NCI-H1105 (cell line): ENCODE measurements at regions not wholly inside any gene's neighbourhood (a gene's known extent, or its start where the extent isn't known, plus 50 kb on each side); places are given as distances from the start of the nearest gene placed in this dataset.

Experiments used
- DNase-seq: peaks from one replicate; lab custom pipeline; 2025; lab: John Stamatoyannopoulos, UW

DNA sequence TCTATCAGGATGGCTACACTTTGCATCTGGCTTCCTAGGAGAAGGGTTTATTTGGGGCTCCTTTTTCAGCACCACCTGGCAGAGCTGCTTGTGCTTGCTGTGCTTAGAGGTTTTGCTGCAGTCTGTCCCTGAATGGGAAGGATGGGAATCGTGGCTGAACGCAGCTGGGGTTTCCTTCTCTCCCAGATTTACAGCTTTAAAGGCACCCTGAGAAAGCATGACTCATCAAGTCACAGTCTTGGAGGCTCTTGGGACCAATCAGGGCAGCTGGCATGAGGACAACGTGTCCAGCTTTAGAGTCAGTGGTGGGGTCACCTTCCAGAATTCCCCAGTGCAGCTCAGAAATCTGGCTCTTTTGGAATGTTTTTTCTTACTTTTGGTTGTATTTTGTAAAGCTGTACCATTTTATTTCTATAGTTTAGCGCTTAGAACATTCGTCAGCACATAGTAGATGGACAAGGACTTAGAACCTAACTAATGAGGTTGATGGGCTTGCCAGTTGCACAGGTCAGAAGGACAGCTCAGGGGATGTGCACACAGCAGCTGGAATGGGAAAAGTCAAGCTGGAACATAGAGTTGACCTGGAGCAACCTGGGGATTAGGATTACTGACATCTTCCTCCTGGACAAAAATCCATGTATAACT lies 222.6 kb downstream of the PRDM2 start:
- no peak for DNase-seq

- DNase-seq, result no peak
Measured at GRCh38 chr1:13926556-13926955, 226.6 kb downstream of the PRDM2 start.

GRCh38 chr1:13927736-13928135 lies 227.7 kb downstream of the PRDM2 start:
- no peak for DNase-seq

DNA sequence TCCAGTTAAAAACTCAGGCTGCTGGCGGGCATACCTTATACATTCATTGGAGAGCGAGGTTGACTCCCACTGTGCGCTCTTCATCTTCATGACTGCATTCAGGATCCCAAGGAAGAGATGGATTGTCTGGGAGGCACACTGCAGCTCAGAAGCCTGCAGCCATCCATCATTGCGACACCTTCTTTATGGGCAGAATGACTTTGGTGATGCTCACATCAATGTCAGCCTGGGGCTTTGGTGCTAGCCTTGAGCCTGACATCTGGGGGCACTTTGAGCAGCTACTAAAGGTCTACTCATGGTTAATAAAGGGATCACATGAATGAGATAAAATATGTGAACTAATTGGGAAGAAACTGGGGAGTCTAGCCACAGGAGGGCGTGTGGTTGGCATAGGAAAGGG lies 229.3 kb downstream of the PRDM2 start:
- DNase-seq, result no peak

DNA sequence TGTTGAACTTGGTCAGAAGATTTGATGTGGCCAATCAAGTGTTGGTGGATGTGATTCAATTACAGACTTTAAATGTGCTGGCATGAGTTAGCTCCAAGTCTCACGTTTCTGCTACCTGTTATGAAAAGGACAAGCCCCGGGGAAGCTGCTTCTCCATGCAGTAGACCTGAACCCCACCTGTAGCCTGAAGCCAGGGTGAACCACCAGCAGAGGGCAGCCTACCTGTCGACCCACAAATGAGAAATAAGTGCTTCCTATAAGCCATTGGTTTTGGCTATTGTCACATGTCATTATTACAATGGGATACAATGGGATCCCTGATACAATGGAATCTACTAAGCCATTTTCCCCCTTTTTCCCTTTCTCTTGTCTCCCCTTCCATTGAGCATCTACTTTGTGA lies 230.2 kb downstream of the PRDM2 start:
- DNase-seq, result no peak

DNA sequence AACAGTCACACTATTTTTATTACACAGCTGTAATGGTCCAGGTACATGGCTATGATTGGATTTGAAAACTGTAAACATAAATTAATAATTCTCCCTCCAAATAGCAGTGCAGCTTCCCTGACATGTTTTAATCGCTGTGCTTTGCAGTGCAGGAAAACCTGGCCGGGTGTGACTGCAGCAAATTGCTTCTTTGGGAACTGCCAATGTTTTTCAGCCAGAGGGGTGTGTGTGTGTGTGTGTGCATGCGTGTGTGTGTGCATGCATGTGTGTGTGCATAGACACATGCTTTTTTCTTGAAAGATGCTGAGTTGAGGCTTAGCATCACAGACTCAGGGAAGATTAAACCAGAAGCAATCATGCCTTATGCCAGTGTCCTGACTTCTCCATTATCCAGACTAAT lies 231.2 kb downstream of the PRDM2 start:
- DNase-seq, result no peak

- DNase-seq, result peak; percentile 81
Measured at GRCh38 chr1:13935336-13935735, 235.3 kb downstream of the PRDM2 start.

GRCh38 chr1:13941315-13941714 lies 241.3 kb downstream of the PRDM2 start:
- no peak for DNase-seq

- no peak for DNase-seq
Measured at GRCh38 chr1:13943055-13943454, 243.1 kb downstream of the PRDM2 start.

DNA sequence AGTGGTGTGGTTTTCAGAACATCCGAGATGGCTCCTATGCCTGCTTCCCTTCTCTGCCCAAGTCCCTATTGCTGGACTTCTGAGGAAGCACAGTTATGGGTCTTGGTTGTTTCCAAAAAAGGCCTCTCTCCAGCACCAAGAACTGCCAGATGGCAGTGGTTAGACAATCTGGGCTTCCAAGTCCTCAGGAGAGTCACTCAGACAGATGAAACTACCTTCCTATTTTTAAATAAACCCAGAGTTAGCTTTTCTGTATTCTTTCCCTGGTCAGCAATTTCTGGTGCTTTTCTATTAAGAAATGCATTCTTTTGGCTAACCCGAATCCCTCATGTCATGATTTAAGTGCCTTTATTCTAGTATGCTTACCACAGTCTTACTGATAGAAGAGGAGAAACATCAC lies 245.9 kb downstream of the PRDM2 start:
- no peak for DNase-seq

GRCh38 chr1:13947658-13948057 lies 247.7 kb downstream of the PRDM2 start:
- no peak for DNase-seq

DNA sequence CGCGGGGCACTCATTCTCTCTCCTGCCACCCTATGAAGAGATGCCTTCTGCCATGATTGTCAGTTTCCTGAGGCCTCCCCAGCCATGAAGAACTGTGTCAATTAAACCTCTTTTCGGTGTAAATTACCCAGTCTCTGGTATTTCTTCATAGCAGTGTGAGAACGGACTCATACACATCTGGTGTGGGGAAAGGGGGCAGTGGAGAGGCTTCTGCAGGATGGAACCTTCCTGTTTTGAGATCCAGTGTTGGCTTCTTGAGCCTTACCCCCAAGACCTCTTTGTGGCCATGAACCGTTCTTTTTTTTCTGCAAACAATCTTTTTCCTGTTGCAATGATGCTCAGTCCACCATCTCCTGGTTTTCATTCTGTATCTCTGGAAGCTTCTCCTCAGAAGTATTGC lies 248.4 kb downstream of the PRDM2 start:
- DNase-seq, result no peak

DNA sequence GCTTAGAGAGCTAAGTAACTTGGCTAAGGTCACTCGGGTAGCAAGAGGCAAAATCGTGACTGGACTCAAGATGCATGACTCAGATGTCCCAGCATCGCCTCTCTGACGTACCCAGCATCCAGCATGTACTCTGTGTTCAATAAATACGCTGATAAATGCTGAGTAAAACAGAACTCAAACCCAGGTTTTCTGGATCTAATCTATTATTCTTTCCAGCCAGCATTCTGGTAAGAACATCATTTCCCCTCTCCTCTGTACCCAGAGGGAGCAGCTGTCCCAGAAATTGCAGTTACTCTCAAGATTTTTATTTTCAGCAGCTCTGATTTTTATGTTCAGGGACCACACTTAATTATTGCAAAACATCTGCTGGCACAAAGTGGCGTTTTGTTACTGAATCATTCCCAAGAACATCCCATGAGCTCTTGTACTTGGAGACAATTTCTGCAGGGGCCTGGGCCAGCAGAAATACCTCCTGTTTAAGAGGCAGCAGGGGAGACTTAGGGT lies 249.0 kb downstream of the PRDM2 start:
- DNase-seq, result no peak

- no peak for DNase-seq
Measured at GRCh38 chr1:13949546-13949945, 249.6 kb downstream of the PRDM2 start.

- DNase-seq, result no peak
Measured at GRCh38 chr1:13950637-13951036, 250.6 kb downstream of the PRDM2 start.

DNA sequence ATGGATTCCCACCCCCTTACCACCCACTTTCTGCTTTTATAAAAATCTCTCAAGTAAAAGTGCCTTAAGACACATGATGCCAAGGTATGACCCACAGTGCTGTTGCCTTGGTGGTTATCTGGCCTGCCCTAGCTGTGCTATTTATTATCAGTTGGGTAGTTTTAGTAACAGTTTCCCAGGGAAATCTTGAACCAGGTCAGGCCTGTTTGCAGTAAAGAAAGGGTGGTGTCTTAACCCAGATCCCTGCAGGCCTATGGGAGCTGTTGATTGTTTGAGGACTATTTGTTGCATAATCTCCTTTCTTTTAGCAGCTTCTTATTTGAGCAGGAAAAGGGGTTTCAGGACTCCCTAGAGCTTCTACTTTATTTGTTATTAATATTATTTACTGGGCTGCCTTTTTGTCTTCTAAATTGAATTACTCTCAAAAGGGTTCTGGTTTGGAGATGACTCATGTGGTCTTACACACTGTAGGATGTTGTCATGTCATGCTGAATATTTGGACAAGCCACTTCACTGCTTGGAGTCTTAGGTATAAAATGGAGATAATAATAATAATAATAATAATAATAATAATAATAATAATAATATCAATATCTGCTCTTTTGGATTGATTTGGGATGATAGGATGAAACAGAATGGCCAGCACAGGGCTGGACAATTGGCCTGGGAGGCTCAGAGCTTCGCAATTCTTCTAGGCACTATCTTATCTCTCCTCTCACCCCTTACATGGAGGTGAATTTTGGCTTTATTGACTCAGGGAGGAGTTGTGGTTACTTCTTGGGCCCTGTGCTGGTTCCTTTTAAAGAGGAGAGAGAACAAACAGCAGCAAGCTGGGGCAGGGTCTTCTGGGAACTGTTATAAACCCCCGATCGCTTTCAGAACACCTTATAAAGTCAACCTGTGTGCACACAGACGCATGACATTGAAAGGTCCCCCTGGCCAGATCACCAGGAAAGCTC lies 252.1 kb downstream of the PRDM2 start:
- DNase-seq, result no peak

GRCh38 chr1:13952985-13953384 lies 253.0 kb downstream of the PRDM2 start:
- DNase-seq, result no peak

DNA sequence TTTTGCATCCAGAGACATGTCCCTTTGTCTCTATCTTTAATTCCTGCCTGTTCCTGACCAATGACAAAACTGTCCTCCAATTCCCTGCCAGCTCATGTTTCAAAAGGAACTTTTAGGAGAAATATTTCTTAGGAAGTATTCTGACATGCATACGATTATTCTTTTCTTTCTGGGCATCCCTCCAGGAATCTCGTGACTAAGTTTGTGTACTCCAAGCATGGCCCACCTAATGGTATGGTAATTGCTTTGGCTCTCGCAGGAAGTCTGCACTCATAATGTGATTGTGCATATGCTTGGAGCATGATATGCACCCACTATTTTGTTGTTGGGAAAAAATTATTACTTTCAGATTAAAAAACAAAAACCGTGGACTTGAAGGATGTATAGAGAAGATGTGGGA lies 256.4 kb downstream of the PRDM2 start:
- no peak for DNase-seq

- DNase-seq, result peak; percentile 64
Measured at GRCh38 chr1:13960375-13960987, 260.5 kb downstream of the PRDM2 start.

GRCh38 chr1:13964768-13965167 lies 264.8 kb downstream of the PRDM2 start:
- no peak for DNase-seq

DNA sequence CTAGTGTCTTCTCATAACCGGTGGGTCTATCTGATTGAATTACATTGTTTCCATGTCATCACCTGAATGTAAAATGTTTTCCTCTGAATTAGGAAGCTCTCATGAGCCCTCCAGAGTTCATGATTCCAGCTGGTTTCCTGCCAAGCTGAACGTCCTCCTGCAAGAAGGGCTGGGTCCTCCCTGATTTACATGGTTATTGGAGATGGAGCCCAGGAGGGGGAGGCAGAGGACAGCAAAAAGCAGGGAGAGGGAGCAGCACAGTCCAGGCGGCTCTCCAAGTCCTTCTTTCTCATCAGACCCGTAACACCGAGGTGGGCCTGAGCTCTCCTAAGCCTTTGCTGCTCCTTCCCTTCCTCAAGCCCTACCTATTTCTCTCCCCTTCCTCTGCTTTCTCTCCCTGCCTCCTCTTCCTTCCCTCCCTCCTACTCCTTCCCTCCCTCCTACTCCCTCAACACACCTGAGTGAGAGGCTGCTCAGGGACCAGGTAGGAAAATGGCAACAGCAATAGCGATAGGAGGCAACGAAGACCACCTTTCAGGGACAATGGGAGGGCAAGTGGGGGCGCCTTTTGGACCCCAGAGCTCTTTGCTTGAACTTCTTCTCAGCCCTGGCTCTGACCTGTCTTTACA lies 265.9 kb downstream of the PRDM2 start:
- DNase-seq, result peak; percentile 85

DNA sequence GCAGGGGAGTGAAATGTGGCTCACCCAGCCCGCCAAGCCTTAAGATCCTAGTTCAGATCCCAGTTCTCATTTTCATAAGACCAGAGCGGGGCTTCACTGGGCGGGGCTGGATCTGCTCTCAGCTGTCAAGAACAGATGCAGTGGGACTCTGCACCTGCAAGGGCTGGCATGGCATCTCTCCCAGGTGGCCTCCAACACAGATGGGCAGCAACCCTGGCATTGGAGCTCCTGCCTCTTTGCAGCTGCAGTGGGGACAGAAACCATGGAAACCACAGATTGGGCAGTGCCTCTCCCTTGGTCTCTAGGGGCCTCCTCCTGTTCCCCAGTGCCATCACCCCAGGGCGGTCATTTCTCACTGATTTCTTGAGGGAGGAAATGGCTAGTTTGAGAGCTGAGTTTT lies 267.7 kb downstream of the PRDM2 start:
- no peak for DNase-seq
